Trophoblast cell (in vitro differentiated cells and primary cell): ENCODE measurements at regions not wholly inside any gene's neighbourhood (a gene's known extent, or its start where the extent isn't known, plus 50 kb on each side); places are given as distances from the start of the nearest gene placed in this dataset.

ENCODE experiments used
- DNase-seq, 2 donors: peaks; one replicate each; pipeline ENCODE4 v3.0.0-alpha.2; 2016
- H2AFZ ChIP-seq: 2 replicates; pipeline ENCODE4 v1.6.1; 2013; ENCODE audit warnings: low read length, moderate library complexity, mild to moderate bottlenecking; ENCODE audit not compliant: insufficient read depth, poor library complexity
- H2AK5ac ChIP-seq: 2 replicates; pipeline ENCODE4 v1.6.1; 2013; ENCODE audit warnings: mild to moderate bottlenecking, low read length
- H2BK120ac ChIP-seq: 2 replicates; pipeline ENCODE4 v1.6.1; 2013; ENCODE audit warnings: low read length, mild to moderate bottlenecking, moderate library complexity; ENCODE audit not compliant: insufficient read depth, poor library complexity
- H2BK12ac ChIP-seq: 2 replicates; pipeline ENCODE4 v1.6.1; 2013; ENCODE audit warnings: mild to moderate bottlenecking, low read length, moderate library complexity
- H2BK5ac ChIP-seq: 2 replicates; pipeline ENCODE4 v1.6.1; 2013; ENCODE audit warnings: low read length, low read depth, moderate library complexity, mild to moderate bottlenecking; ENCODE audit not compliant: poor library complexity
- H3K14ac ChIP-seq: 2 replicates; pipeline ENCODE4 v1.6.1; 2013; ENCODE audit warnings: mild to moderate bottlenecking, low read length
- H3K18ac ChIP-seq: 2 replicates; pipeline ENCODE4 v1.6.1; 2013; ENCODE audit warnings: mild to moderate bottlenecking, low read length
- H3K23ac ChIP-seq: 2 replicates; pipeline ENCODE4 v1.6.1; 2013; ENCODE audit warnings: low read length
- H3K27ac ChIP-seq: 2 replicates; pipeline ENCODE4 v1.5.1; 2013; ENCODE audit warnings: low read depth, mild to moderate bottlenecking, inconsistent platforms, low read length, moderate library complexity
- H3K27me3 ChIP-seq: 2 replicates; pipeline ENCODE4 v1.6.1; 2013; ENCODE audit warnings: inconsistent platforms, mild to moderate bottlenecking, low read length, moderate library complexity; ENCODE audit not compliant: insufficient read depth
- H3K36me3 ChIP-seq, 2 experiments: 1 replicate in 1 of 2; 2 replicates in 1 of 2; pipeline ENCODE4 v1.6.1; 2013; ENCODE audit warnings: low read length in 2 of 2, mild to moderate bottlenecking in 2 of 2, moderate library complexity in 1 of 2; ENCODE audit not compliant: insufficient read depth in 2 of 2, control insufficient read depth in 1 of 2
- H3K4ac ChIP-seq: 2 replicates; pipeline ENCODE4 v1.6.1; 2013; ENCODE audit warnings: low read depth, mild to moderate bottlenecking, low read length, moderate library complexity
- H3K4me1 ChIP-seq, 2 experiments: 1 replicate in 1 of 2; 2 replicates in 1 of 2; pipeline ENCODE4 v1.6.1; 2013; ENCODE audit warnings: low read length in 2 of 2, mild to moderate bottlenecking in 2 of 2, moderate library complexity in 1 of 2; ENCODE audit not compliant: insufficient read depth in 2 of 2, control insufficient read depth in 1 of 2
- H3K4me2 ChIP-seq: 2 replicates; pipeline ENCODE4 v1.6.1; 2013; ENCODE audit warnings: inconsistent platforms, mild to moderate bottlenecking, low read length, moderate library complexity
- H3K4me3 ChIP-seq: 2 replicates; pipeline ENCODE4 v1.5.1; 2013; ENCODE audit warnings: mild to moderate bottlenecking, low read depth, low read length, inconsistent platforms
- H3K79me1 ChIP-seq: one replicate; pipeline ENCODE4 v1.6.1; 2013; ENCODE audit warnings: low read length
- H3K79me2 ChIP-seq: 2 replicates; pipeline ENCODE4 v1.6.1; 2013; ENCODE audit warnings: low read length, mild to moderate bottlenecking; ENCODE audit not compliant: control insufficient read depth, insufficient read depth, poor library complexity
- H3K9ac ChIP-seq: 2 replicates; pipeline ENCODE4 v1.6.1; 2013; ENCODE audit warnings: mild to moderate bottlenecking, low read length
- H3K9me3 ChIP-seq: 2 replicates; pipeline ENCODE4 v1.6.1; 2013; ENCODE audit warnings: low read depth, mild to moderate bottlenecking, control low read depth, inconsistent platforms, low read length; ENCODE audit not compliant: insufficient read depth
- H4K12ac ChIP-seq: 2 replicates; pipeline ENCODE4 v1.6.1; 2013; ENCODE audit warnings: low read depth, mild to moderate bottlenecking, low read length, moderate library complexity
- H4K8ac ChIP-seq: 2 replicates; pipeline ENCODE4 v1.6.1; 2013; ENCODE audit warnings: low read depth, mild to moderate bottlenecking, low read length, moderate library complexity
- H4K91ac ChIP-seq: one replicate; pipeline ENCODE4 v1.6.1; 2013; ENCODE audit warnings: low read depth, mild to moderate bottlenecking, low read length, moderate library complexity
- WGBS: extraction: QIAGEN DNeasy Blood & Tissue Kit; methylation state at CpG from one replicate; pipeline ENCODE4 v1.1.7; 2013; ENCODE audit warnings: missing lambda C conversion rate; ENCODE audit not compliant: insufficient read length, insufficient coverage; ENCODE audit errors: extremely low coverage; 5-methylcytosine and 5-hydroxymethylcytosine counted together

DNA sequence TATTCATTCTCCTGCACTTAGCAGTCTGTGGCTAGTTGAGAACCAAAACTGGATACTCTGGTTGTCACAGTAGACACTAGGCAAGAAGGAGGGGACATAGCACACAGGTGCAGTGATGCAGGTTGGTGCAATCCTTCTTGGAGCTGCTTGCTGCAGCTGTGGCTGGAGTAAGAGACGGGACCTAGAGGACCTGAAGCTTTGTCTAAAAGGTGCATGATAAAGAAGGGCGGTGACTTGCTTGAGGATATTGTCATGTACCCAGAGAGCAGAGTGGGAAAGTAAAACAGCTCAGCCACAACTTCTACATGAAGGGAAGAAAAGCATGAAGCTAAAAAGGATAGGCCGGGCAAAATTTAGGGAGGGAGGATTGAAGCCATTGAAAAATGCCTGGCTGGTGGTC lies 304.1 kb upstream of the KIRREL3 start:
- no peak overlapping the region for H3K23ac ChIP-seq
- H3K27me3 ChIP-seq: no peaks in the 10 kb centered on the region
- no peak overlapping the region for H4K12ac ChIP-seq
- H4K8ac ChIP-seq: no peak overlapping the region
- no peak overlapping the region for H3K14ac ChIP-seq
- H2AK5ac ChIP-seq: no peak overlapping the region
- H3K36me3 ChIP-seq: no peaks in the 10 kb centered on the region
- no peak overlapping the region for H4K91ac ChIP-seq
- DNase-seq: no peak
- H2BK5ac ChIP-seq: no peak overlapping the region
- H3K18ac ChIP-seq: no peak overlapping the region
- H2BK120ac ChIP-seq: no peak overlapping the region
- no peaks in the 10 kb centered on the region for H3K9me3 ChIP-seq
- no peak overlapping the region for H3K27ac ChIP-seq
- no peak overlapping the region for H3K9ac ChIP-seq
- no peak overlapping the region for H2AFZ ChIP-seq
- no peak overlapping the region for H3K4me3 ChIP-seq
- H2BK12ac ChIP-seq: no peak overlapping the region
- H3K4ac ChIP-seq: no peak overlapping the region
- H3K79me1 ChIP-seq: no peaks in the 10 kb centered on the region
- no peaks in the 10 kb centered on the region for H3K79me2 ChIP-seq
- WGBS: no CpG with 5 or more reads among the region's 3 CpGs
- H3K4me1 ChIP-seq: no peaks in the 10 kb centered on the region
- H3K4me2 ChIP-seq: no peak overlapping the region

DNA sequence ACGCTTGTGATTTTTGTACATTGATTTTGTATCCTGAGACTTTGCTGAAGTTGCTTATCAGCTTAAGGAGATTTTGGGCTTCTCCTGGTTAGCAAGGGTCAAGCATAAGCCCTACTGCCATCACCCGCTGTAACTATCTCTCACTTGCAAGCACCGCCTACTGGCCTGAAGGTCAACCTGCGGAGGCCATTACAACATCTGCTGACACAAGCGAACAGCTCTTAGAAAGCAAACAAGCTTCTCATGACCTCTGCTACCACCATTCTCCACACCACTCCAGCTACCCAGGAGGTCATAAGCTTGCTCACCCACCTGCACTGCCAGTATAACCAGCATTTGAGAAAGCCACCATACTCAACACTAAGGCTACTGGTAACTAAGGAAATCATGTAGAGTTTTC lies 288.4 kb upstream of the KIRREL3 start:
- no peak overlapping the region for H2AFZ ChIP-seq
- DNase-seq: no peak
- H3K18ac ChIP-seq: no peak overlapping the region
- no peak overlapping the region for H2BK120ac ChIP-seq
- H3K79me1 ChIP-seq: no peaks in the 10 kb centered on the region
- no peak overlapping the region for H4K12ac ChIP-seq
- no peak overlapping the region for H2BK5ac ChIP-seq
- H2AK5ac ChIP-seq: no peak overlapping the region
- no peak overlapping the region for H3K23ac ChIP-seq
- H3K27ac ChIP-seq: no peak overlapping the region
- no peaks in the 10 kb centered on the region for H3K27me3 ChIP-seq
- H4K91ac ChIP-seq: no peak overlapping the region
- no peaks in the 10 kb centered on the region for H3K4me1 ChIP-seq
- no peak overlapping the region for H3K14ac ChIP-seq
- H3K36me3 ChIP-seq: no peaks in the 10 kb centered on the region
- no CpG with 5 or more reads among the region's 5 CpGs for WGBS
- H3K4me3 ChIP-seq: no peak overlapping the region
- no peak overlapping the region for H3K9ac ChIP-seq
- H3K4me2 ChIP-seq: no peak overlapping the region
- no peak overlapping the region for H4K8ac ChIP-seq
- H3K9me3 ChIP-seq: no peaks in the 10 kb centered on the region
- no peak overlapping the region for H3K4ac ChIP-seq
- H2BK12ac ChIP-seq: no peak overlapping the region
- no peaks in the 10 kb centered on the region for H3K79me2 ChIP-seq

DNA sequence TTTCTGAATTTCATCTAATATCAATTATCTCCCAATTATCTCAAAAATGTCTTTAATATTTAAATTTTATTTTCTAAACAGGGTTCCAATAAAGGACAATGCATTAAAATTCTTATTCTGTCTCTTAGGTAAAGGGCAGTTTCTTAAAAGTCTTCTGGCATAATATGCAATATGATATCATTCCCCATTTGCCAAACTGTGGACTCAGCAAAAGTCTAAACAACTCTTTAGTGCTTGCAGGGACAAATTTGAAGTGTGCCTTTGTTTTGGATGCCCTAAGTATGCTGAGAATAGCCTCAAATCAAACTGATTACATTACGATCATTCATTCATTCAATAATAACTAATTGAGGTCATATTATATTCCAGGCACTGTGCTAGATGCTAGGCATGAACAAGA lies 281.0 kb upstream of the KIRREL3 start:
- H4K12ac ChIP-seq: no peak overlapping the region
- no CpG with 5 or more reads among the region's 1 CpG for WGBS
- no peak overlapping the region for H3K14ac ChIP-seq
- H3K79me1 ChIP-seq: no peaks in the 10 kb centered on the region
- H3K27ac ChIP-seq: no peak overlapping the region
- H3K4me3 ChIP-seq: no peak overlapping the region
- no peaks in the 10 kb centered on the region for H3K27me3 ChIP-seq
- H3K4me2 ChIP-seq: no peak overlapping the region
- H3K18ac ChIP-seq: no peak overlapping the region
- no peaks in the 10 kb centered on the region for H3K4me1 ChIP-seq
- H4K8ac ChIP-seq: no peak overlapping the region
- H2BK5ac ChIP-seq: no peak overlapping the region
- no peak overlapping the region for H2AK5ac ChIP-seq
- H3K9me3 ChIP-seq: no peaks in the 10 kb centered on the region
- H3K23ac ChIP-seq: no peak overlapping the region
- no peak overlapping the region for H4K91ac ChIP-seq
- no peaks in the 10 kb centered on the region for H3K79me2 ChIP-seq
- H2BK120ac ChIP-seq: no peak overlapping the region
- H2BK12ac ChIP-seq: no peak overlapping the region
- H3K4ac ChIP-seq: no peak overlapping the region
- no peaks in the 10 kb centered on the region for H3K36me3 ChIP-seq
- H2AFZ ChIP-seq: no peak overlapping the region
- no peak for DNase-seq
- no peak overlapping the region for H3K9ac ChIP-seq

DNA sequence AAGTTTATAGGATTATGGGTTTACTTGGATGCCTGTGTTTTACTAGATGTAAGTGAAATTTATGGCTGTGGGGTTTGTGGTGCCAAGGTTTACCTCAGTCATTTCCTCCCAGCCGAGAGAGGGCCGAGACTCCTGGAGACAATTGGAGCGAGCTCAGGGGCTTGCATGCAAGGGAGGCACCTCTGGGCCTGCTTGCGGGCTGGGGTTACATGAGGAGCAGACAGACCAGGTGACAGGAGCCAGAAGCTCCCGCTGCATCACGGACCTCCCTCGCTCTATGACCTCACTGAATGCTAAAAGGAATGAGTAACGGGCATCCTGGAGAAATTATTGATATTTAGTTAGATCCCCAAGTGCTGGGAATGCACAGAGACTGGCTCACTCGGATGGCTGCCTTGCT lies 275.2 kb upstream of the KIRREL3 start:
- H3K36me3 ChIP-seq: no peaks in the 10 kb centered on the region
- no CpG with 5 or more reads among the region's 9 CpGs for WGBS
- H4K91ac ChIP-seq: no peak overlapping the region
- H3K27ac ChIP-seq: no peak overlapping the region
- no peak overlapping the region for H2BK120ac ChIP-seq
- no peaks in the 10 kb centered on the region for H3K4me1 ChIP-seq
- DNase-seq: no peak
- no peak overlapping the region for H2AK5ac ChIP-seq
- H3K79me1 ChIP-seq: no peaks in the 10 kb centered on the region
- H3K4me3 ChIP-seq: no peak overlapping the region
- no peaks in the 10 kb centered on the region for H3K79me2 ChIP-seq
- H3K14ac ChIP-seq: no peak overlapping the region
- no peak overlapping the region for H3K4ac ChIP-seq
- no peak overlapping the region for H3K23ac ChIP-seq
- no peak overlapping the region for H4K8ac ChIP-seq
- no peak overlapping the region for H3K9ac ChIP-seq
- no peak overlapping the region for H2AFZ ChIP-seq
- H3K9me3 ChIP-seq: no peaks in the 10 kb centered on the region
- no peak overlapping the region for H3K18ac ChIP-seq
- no peak overlapping the region for H4K12ac ChIP-seq
- H2BK12ac ChIP-seq: no peak overlapping the region
- no peak overlapping the region for H2BK5ac ChIP-seq
- no peak overlapping the region for H3K4me2 ChIP-seq
- H3K27me3 ChIP-seq: no peaks in the 10 kb centered on the region

DNA sequence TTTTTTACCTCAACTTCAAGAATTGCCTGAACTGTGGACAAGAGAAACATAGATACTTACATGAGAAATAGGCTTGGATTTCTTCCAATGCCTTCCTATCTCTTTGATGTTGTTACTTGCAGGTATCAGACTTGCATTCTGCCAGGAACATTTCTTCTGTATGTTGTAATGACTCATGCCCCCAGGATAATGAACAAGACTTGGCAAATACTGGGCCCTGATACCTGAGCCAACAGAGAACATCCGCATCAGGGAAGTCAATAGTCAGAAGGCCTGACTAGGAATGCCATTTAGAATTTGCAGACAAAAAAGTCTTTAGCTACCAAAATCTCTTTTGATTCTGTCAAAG lies 273.7 kb upstream of the KIRREL3 start:
- no CpG with 5 or more reads among the region's 1 CpG for WGBS

More for the DNA sequence above, 273.7 kb upstream of the KIRREL3 start:
- Histone ChIP-seq H3K36me3 (no peaks in the 10 kb centered on the region), H3K14ac (no peak overlapping the region), H3K9me3 (no peaks in the 10 kb centered on the region), H3K79me1 (no peaks in the 10 kb centered on the region), H3K18ac (no peak overlapping the region), H3K4ac (no peak overlapping the region), H3K23ac (no peak overlapping the region), H3K4me3 (no peak overlapping the region), H4K12ac (no peak overlapping the region), H3K4me1 (no peaks in the 10 kb centered on the region), H2AK5ac (no peak overlapping the region), H3K27me3 (no peaks in the 10 kb centered on the region), H3K27ac (no peak overlapping the region), H2BK5ac (no peak overlapping the region), H4K91ac (no peak overlapping the region), H4K8ac (no peak overlapping the region), H3K9ac (no peak overlapping the region), H3K4me2 (no peak overlapping the region), H2AFZ (no peak overlapping the region), H2BK120ac (no peak overlapping the region), H3K79me2 (no peaks in the 10 kb centered on the region), H2BK12ac (no peak overlapping the region)
- no peak for DNase-seq
